T-helper 9 cell (primary cell): ENCODE measurements at regions not wholly inside any gene's neighbourhood (a gene's known extent, or its start where the extent isn't known, plus 50 kb on each side); places are given as distances from the start of the nearest gene placed in this dataset.
"Not testable (repeated sequence)": the region's sequence is repeated elsewhere in the genome, so short reads cannot be mapped to it uniquely, and the experiment has no call there.

Experiments used
- DNase-seq: peaks from one replicate; pipeline ENCODE4 v3.0.0-alpha.2; 2020

DNA sequence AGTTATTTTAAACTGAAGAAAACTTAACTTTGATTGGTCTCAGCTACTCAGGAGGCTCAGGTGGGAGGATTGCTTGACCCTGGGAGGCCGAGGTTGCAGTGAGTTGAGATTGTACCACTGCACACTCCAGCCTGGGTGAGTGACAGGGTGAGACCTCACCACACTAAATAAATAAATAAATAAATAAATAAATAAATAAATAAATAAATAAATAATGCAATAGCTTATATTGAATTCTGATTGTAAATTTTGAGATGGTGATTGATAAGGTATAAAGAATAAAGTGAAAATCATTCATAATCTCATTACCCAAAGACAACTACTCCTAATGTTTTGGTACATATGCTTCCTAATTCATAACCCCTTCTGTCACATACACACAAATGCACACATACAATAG, 58.1 kb downstream of the TUBA3C start:
- DNase-seq, result no peak

DNA sequence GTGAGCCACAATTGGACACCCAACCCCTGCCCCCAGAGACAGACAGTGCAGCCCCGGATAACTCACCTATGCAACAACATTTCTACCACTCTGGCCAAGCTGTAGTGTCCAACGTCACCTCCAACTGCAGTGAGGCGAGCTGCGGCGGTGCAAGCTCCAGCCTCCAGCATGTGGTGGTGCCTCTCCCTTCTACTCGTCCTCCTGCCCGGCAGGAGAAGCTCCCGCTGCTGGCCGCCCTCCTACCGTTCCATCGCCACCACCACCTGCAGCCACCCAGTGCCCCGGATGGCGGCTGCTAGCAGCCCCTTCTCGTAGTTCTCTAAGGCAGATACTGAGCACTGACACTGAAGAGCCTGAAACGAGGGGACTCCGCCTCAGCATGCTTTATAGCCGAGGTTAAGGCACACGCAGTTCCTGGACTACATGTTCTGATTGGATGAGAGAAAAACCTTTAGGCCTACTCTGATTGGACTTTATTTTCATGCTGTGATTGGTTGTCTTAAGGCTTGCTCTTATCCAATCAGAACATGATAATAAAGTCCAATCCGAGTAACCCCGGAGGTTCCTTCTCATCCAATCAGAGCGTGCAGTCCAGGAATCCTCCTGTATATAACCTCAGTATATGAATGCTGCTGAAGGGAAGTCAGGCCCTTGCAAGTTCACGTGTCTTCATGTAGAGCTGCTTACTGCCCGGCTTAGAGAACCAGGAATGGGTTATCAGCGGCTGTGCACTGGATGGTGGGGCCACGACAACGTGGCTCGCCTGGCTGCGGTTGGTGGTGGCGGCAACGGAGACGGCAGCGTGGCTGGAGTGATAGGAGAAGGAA, 63.5 kb downstream of the TUBA3C start:
- DNase-seq, result no peak

DNA sequence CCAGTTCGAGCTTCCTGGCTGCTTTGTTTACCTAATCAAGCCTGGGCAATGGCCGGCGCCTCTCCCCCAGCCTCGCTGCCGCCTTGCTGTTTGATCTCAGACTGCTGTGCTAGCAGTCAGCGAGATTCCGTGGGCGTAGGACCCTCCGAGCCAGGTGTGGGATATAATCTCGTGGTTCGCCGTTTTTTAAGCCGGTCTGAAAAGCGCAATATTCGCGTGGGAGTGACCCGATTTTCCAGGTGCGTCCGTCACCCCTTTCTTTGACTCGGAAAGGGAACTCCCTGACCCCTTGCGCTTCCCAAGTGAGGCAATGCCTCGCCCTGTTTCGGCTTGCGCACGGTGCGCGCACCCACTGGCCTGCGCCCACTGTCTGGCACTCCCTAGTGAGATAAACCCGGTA, 72.4 kb downstream of the TUBA3C start:
- DNase-seq, result not testable (repeated sequence)

DNA sequence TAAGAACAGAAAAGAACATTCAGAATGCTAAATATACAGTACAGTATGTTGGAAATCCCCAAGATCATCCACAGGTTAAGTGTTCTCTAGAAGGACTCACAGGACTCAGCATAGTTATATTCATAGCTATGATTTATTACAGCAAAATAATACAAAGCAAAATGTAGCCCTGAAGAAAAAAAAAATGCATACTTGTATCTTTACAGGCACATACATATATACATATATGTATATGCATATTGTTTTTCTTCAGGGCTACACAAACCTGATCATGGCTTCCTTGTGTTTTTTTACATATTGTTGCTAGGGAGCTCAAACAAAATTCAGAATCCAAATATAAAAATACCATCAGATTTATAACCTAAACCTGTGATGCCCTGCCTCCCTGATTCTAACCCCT, 78.5 kb downstream of the TUBA3C start:
- DNase-seq, result no peak

DNA sequence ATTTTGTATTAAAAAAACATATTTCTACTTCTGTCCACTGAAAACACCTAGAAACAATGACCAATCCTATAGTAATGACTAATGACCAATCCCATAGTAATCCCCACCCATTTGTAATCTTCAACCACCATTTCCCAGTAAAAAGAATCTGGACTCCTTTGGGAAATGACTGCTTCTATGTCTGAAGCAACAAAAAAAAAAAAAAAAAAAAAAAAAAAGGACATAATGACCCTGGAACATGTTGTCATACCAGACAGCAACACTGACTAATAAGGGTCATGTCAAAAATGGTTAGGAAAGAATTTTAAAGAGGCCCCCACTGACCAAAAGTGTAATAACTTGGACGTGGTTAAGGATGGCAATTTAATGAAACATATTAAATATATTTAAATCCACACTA, 88.3 kb downstream of the TUBA3C start:
- no peak for DNase-seq

DNA sequence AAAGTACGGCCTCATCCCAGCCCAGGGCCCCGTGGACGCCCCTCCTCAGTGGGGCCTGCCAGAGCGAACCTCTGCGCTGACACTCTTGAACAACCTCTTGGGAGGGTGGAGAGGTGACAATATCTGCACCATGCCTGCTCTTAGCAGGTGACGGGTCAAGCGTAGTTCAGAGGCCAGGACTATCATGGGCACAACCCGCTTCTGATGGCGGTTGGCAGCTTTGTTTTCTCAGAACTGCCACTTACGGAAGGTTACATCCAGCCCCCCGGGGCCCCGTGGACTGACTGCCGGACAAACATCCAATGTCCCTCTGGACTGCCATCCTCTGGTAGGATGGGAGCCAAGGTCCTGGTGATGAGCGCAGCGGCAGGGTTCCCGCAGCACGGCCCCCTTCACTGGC, 91.1 kb downstream of the TUBA3C start:
- no peak for DNase-seq

DNA sequence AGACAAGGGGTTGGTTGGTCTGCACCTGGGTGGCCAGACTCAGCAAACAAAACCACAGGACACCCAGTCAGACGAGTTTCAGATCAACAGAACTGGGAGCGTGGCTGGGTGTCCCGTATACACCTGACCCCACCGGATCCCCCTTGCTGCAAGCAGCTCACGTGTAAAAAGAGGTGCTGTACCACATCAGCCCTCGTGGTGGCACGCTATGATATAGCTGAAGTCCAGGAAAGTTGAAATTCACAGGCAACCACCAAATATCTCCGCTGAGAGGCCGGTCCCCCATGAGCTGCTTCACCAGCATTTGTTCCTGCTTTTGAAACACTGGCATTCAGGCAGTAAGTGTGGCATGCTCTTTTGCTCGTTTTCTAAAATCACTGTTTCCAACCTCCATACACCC, 92.3 kb downstream of the TUBA3C start:
- no peak for DNase-seq

DNA sequence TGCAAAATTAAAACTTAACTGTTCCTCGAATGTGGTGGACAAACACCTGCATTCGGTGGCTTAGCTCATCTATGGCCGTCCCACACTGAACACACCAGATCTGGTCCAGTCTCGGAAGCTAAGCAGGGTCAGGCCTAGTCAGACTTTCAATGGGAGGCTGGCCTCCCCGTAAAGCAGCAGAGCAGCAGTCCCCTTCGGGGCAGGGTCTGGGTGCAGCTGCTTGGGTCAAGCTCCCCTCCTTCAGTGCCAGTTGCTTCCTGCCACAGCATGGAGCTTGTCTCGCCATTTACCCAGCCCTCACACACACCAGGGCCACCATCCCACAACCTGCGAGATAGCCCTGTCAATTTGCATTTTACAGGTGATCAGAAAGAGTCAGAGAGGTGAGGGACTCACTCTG, 93.2 kb downstream of the TUBA3C start:
- DNase-seq, result no peak

DNA sequence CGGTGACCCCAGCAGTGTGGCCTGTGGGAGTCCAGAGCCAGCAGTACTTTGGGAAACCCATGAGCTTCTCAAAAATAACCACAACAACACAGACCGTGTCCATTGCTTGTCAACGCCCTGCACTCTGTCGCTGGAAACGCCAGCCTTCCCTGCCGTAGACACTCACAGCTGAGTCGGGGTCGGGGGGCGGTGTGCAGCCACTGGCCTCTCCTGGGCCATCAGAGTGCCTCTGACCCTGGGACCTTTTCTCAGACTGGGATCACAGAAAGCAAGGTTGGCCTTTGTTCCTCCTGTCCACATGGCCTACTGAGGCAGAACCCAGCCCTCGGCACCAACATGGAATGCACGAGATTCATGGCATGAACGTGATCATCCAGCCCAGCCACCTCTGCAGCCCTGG, 95.7 kb downstream of the TUBA3C start:
- DNase-seq, result no peak

DNA sequence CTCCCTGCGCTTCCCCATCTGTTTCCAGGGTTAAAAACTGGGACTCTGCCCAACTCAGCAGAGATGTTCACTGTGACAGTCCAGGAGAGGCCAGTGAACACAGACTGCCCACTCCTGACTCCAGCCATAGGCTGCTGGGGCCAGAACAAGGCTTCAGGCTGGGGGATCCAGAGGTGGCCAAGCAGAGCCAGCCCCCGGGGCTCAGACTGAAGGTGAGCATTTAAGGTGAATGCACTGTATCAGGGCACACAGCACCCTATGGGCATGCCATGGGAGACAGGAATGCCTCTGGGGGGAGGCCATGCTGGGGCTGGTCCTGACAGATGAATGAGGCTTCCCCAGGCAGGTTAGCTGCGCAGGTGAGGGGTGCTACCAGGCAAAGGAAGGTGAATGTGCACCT, 96.4 kb downstream of the TUBA3C start:
- DNase-seq, result no peak

DNA sequence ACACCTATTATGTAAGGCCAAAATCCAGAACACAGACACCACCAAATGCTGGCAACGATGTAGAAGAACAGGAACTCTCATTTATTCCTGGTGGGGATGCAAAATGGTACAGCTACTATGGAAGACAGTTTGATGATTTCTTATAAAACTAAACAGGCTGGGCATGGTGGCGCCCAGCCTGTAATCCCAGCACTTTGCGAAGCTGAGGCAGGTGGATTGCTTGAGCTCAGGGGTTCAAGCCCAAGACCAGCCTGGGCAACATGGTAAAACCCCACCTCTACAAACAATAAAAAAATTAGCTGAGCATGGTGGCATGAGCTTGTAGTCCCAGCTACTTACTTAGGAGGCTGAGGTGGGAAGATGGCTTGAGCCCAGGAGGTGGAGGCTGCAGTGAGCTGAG, 98.3 kb downstream of the TUBA3C start:
- no peak for DNase-seq

DNA sequence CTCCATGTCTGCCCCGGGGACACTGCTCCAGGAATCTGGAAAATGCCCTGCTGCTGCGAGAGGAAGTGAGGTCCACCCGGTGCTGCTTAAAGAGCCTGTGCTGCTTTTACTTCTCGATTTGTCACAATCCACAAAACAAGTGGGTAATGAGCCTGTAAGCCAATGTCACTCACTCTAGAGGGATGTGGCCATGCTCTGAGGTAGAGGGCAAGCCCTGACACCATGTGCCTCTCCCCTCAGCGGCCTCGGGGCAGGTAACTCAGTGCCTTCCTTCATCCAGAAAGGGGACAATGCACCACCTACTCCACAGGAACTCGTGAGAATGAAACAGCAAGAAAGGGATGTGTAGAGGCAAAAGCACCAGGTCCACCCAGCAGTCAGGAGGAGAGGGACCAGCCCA, 106.2 kb downstream of the TUBA3C start:
- DNase-seq, result no peak

DNA sequence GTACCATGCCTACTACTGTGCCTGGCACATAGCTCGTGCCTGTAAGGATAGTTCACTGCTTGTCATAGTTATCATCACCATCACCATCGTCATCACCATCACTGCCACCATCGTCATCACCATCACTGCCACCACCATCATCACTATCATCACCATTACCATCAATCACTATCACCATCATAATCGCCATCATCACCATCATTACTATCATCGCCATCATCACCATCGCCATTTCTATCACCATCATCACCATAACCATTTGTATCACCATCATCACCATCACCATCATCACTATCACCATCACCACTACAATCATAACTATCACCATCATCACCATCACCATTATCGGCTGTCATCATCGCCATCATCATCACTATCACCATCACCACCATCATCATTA, 107.1 kb downstream of the TUBA3C start:
- no peak for DNase-seq

DNA sequence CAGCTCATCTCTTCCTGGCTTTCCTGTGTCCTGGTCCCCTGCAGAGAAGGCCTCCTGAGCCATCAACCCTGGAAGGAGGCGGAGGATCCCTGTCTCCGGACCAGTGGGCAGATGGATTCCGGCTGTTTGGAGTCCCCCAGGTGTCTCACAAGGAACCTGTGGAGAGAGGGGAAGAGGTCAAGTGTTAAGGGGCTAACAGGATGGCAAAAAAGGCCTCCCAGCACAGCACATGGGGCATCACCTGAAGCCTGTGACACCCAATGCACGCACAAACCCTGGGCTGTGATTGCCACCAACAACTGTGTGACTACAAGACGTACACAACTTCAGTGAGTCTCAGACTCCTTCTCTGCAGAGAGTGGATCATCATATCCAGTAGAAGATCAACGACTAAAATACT, 107.5 kb downstream of the TUBA3C start:
- not testable (repeated sequence) for DNase-seq

DNA sequence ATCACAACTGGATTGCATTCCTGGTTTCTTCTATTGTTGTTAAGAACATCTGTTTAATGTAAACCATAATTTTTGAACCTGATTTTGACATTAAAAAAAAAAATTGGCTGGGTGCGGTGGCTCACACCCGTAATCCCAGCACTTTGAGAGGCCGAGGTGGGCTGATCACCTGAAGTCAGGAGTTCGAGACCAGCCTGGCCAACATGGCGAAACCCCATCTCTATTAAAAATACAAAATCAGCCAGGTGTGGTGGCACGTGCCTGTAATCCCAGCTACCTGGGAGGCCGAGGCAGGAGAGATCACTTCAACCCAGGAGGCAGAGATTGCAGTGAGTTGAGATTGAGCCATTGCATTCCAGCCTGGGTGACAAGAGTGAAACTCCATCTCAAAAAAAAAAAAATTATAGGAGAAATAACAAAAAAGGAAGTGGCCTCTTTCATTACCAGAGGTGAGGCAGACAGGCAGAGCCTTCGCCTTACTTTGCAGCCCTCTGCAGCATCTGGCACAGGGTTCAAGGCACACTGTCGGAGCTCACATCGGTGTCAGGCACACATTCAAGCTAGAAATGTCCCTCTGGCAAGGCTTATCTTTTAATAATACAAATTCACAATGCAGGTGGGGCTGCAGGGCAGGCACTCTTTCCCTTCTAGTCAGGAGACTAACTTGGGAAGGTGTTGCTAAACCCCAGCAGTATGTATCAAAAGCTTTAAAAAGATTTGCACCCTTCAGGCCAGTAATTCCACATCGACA, 108.5 kb downstream of the TUBA3C start:
- DNase-seq, result not testable (repeated sequence)

DNA sequence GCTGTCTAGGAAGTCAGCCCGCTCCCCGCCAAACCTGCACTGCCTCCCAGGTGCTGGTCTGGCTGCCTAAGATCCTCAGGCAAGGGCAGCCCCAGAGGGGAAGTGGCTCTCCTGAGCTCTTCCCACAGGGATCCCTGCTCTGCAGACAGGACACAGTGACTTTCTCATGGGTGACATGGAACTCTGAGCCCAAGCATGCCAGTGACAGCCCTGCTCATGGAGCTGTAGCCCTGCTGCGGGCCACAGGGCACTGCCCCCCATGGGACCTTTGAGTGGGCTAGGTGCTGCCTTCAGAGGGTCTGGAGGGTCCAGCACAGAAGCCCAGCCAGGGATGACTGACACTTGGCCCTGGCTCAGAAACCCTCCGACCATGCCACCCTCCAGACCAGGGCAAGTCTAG, 109.1 kb downstream of the TUBA3C start:
- DNase-seq, result no peak

DNA sequence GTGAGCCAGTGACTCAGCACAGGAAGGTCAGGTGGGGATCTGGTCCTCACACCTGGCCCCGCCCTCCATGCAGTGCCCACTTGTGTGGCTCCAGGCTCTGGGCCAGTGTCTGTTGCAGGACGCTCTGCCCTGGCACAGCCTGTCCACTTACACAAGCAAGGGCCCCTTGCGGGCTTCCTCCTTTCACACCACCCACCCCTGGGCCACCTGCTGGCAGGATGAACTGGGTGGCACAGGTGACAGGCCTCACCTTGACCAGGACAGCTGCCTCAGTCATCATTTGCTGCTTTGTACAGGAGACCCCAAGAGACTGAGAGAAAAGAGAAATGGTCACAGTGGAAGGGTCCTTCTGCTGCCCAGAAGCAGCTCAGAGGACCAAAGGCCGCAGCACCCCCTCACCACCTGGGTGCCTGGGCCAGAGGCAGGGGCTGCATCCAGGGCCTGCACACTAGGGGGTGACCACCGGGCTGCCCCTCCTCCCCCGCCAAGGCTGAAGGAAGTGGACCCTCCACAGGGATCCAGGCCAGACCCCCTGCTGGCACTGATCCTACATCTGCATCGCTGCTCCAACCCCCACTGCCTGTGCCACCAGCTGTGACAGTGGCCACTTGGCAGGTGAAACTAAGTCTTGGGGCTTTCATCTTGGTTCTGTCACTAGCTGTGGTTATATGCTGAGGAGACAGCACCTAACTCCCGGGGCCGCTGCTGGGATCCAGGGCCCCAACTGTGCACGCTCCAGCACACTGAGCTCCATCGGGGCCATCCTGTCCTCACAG, 110.3 kb downstream of the TUBA3C start:
- no peak for DNase-seq

DNA sequence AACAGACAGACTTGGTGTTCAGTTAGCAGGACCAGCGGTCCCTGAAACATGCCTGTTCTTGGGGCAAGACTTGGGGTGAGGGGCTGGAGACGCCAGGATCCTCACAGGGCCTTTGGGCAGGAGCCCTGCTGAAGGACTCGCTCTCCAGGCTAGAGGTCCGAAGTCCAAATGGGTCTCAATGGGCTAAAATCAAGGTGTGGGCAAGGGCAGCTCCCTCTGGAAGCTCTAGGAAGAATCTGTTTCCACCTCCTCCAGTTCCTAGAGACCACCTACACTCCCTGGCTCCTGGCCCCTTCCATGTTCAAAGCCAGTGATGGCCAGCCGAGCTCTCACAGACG, 111.3 kb downstream of the TUBA3C start:
- no peak for DNase-seq

DNA sequence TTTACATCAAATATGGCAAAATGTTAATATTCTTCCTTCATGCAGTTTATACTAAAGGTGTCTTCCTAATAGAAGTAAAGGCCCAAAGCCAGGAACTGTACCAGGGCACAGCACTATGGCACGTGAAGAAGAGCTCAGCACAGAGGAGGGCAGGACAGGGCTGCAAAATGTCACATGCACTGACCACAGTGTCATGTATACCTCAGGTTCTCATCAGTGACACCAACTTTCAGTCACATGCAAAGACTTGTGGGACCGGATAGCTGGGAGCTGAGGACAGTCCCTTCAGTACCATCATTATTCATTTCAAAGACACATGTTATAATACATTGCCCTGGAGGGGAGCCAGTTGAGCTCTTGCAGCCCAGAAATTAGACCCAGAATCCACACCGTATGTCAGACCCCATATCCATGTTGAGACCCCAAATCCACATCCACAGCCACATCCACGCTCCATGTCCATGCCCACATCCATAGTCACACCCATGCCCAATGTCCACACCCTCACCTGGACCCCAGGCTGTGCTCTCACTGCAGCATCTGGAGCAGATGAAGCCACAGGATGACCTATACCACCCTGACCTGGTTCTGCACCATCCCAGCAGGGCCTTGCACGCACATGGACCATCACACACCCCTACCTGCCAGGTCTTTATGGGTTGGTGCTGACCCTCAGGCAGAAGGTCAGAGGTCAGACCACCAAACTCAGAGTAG, 111.8 kb downstream of the TUBA3C start:
- DNase-seq, result no peak

DNA sequence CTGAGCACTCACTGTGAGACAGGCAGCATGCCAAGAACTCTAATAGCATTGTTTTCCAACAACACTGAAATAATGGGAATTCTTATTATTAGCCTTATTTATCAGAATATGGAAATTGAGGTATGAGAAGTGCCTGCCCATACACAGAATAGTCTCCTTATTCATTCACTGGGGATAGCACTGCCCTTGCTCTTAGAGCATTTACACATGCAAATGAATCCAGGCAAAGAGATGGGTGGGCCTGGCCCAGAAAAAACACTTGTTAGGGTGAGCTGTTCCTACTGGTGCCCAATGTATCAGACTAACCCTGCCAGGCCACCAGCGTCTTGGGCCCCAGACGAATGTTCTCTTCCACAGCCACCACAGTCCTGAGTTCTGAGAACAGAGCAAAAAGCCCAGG, 112.9 kb downstream of the TUBA3C start:
- no peak for DNase-seq

DNA sequence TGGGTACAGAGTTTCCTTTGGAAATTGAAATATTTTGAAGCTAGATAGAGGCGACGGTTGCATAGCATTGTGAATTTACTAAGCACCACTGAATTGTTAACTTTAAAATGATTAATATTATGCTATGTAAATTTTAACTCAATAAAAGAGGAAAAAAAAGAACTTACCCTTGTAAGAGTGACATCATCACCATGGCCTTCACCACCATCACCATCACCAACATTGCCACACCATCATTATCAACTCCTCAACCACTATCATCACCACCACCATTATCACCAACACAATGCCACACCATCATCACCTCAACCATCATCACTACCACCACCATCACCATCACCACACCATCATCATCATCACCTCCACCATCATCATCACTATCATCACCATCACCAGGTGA, 113.9 kb downstream of the TUBA3C start:
- DNase-seq, result no peak

DNA sequence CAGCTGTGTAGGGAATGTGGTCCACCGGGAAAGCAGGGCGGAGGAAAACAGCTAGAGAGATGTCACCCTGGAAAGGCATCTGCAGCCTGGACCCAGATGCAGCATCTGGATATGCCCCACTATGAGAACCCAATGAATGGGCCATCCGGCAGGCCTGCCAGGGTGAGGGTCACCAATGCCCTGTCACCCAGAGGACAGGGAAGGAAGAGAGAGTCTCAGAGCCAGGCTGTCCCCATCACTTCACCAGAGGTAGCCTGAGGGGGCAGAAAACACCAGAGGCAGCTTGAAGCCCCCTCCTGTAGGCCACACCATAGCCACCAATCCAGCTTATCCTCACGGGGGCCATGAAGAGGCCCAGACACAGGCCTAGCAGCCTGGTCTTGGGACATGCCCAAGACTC, 118.8 kb downstream of the TUBA3C start:
- no peak for DNase-seq

DNA sequence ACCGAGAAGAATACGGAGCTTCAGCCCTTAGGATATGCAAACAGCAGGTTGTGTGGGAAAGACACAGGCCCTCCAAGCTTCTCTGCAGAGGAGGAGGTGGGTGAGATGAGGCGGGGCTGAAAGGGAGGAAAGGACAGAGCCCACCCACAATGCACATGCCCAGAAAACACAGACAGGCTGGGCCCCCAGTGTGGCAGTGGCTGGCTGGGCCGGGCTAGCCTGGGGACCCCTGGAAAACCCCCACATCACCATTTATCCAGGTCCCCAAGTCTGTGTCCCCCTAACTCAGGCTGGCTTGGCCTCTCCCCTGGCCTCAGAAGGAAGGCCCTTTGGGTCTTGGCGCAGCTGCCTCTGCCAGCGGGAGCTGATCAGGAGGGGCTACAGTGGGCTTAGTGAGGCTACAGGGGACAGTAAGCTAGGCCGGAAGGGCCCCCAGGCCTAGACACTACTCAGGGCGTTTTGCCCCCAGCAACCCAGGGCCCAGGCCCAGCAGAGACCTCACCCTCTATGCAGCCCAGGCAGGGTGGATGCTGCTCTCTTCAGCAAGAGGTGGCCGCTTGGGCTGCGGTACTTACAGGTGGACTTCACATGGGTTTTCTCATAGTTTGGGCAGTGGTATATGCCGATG, 119.5 kb downstream of the TUBA3C start:
- no peak for DNase-seq
